GM12878 (cell line): ENCODE measurements at regions not wholly inside any gene's neighbourhood (a gene's known extent, or its start where the extent isn't known, plus 50 kb on each side); places are given as distances from the start of the nearest gene placed in this dataset.

Experiments used
- ATAC-seq: fragments of 200-7000 bp; cut with Tn5 transposase; 3 replicates; pipeline ENCODE4 v1.9.1; 2020; ENCODE audit warnings: mild to moderate bottlenecking, moderate library complexity
- BruUV-seq: library from RNA; stranded (reverse); fragments of 400-500 nt; replicated peaks from 2 replicates; lab custom pipeline; 2021; lab: Mats Ljungman, UMichigan
- CTCF ChIA-PET: fragments of 300-600 bp; sonication (Branson Sonifier 250); formaldehyde crosslinking; extraction: SDS; loops from one replicate; lab custom pipeline; 2021; ENCODE audit warnings: inconsistent platforms; lab: Yijun Ruan, JAX
- POLR2A ChIA-PET: fragments of 350-600 bp; formaldehyde crosslinking; extraction: SDS; loops from one replicate; lab custom pipeline; 2021; ENCODE audit warnings: inconsistent platforms; lab: Charles Lee
- RAD21 ChIA-PET: fragments of 300-600 bp; sonication (Branson Sonifier 250); formaldehyde crosslinking; loops from one replicate; lab custom pipeline; 2023; ENCODE audit warnings: antibody characterized with exemption; ENCODE audit not compliant: unreplicated experiment; lab: Charles Lee
- SMC1A ChIA-PET: fragments of 300-600 bp; sonication (Branson Sonifier 250); formaldehyde crosslinking; loops from one replicate; lab custom pipeline; 2023; ENCODE audit not compliant: unreplicated experiment, uncharacterized antibody; lab: Charles Lee
- DNase-seq: peaks from one replicate; pipeline ENCODE4 v3.0.0-alpha.2; 2011; ENCODE audit warnings: low read depth, low spot score
- FAIRE-seq: peaks from 3 replicates; lab custom pipeline; 2011; peaks lifted over from hg19 to GRCh38; lab: Jason Lieb, UNC
- H2AFZ ChIP-seq: 2 replicates; pipeline ENCODE4 v1.6.0; 2011; ENCODE audit warnings: low read depth, low read length, control low read depth; ENCODE audit not compliant: control insufficient read depth
- H3K27ac ChIP-seq: 2 replicates; pipeline ENCODE4 v1.5.1; 2011; ENCODE audit warnings: control low read depth; ENCODE audit not compliant: control insufficient read depth, insufficient read depth
- H3K27me3 ChIP-seq, 2 experiments: replicated peaks in 1 of 2; 2 replicates each; pipeline versions ENCODE4 v1.6.0 to v1.6.1; 2011; ENCODE audit warnings: low read length in 1 of 2; ENCODE audit not compliant: control insufficient read depth in 2 of 2, insufficient read depth in 2 of 2
- H3K36me3 ChIP-seq, 2 experiments: 2 replicates each; pipeline ENCODE4 v1.5.1; 2011; ENCODE audit warnings: low read length in 1 of 2; ENCODE audit not compliant: control insufficient read depth in 2 of 2, insufficient read depth in 2 of 2
- H3K4me1 ChIP-seq: 2 replicates; pipeline ENCODE4 v1.6.1; 2011; ENCODE audit warnings: mild to moderate bottlenecking, low read length, moderate library complexity, mixed read lengths; ENCODE audit not compliant: control insufficient read depth, insufficient read depth
- H3K4me2 ChIP-seq: 2 replicates; pipeline ENCODE4 v1.6.0; 2011; ENCODE audit warnings: control low read depth; ENCODE audit not compliant: control insufficient read depth, insufficient read depth
- H3K4me3 ChIP-seq: fragments of 200-600 bp; sonication (generic); 2 replicates; pipeline ENCODE4 v1.5.1; 2016
- H3K79me2 ChIP-seq: 2 replicates; pipeline ENCODE4 v1.6.0; 2011; ENCODE audit warnings: low read length; ENCODE audit not compliant: control insufficient read depth, insufficient read depth
- H3K9ac ChIP-seq: 2 replicates; pipeline ENCODE4 v1.8.0; 2011; ENCODE audit warnings: low read length, control low read depth, mixed read lengths; ENCODE audit not compliant: control insufficient read depth, insufficient read depth
- H3K9me3 ChIP-seq: replicated peaks from 3 replicates; pipeline ENCODE4 v1.5.1; 2011; ENCODE audit warnings: mild to moderate bottlenecking, low read length; ENCODE audit not compliant: control insufficient read depth, insufficient read depth
- H4K20me1 ChIP-seq: 2 replicates; pipeline ENCODE4 v1.6.0; 2011; ENCODE audit not compliant: control insufficient read depth, insufficient read depth
- ASH2L ChIP-seq: fragments of 300-600, 200-600 bp; sonication (generic); IDR thresholded peaks from 2 replicates; pipeline ENCODE4 v1.6.1; 2017; ENCODE audit warnings: low read depth, mild to moderate bottlenecking, borderline replicate concordance
- CREB1 ChIP-seq: IDR thresholded peaks from 2 replicates; pipeline ENCODE4 v1.6.1; 2012; ENCODE audit warnings: low read depth, mild to moderate bottlenecking, inconsistent platforms
- HSF1 ChIP-seq: fragments of 150-350 bp; IDR thresholded peaks from 2 replicates; pipeline ENCODE4 v1.6.1; 2014; ENCODE audit warnings: mild to moderate bottlenecking, low read depth, low read length
- MEF2B ChIP-seq: fragments of 450-650 bp; IDR thresholded peaks from 2 replicates; pipeline ENCODE4 v1.6.1; 2018; ENCODE audit warnings: mild to moderate bottlenecking, moderate library complexity; ENCODE audit not compliant: partially characterized antibody, poor library complexity, severe bottlenecking
- MYB ChIP-seq: fragments of 150-350 bp; IDR thresholded peaks from 2 replicates; pipeline ENCODE4 v1.6.1; 2014; ENCODE audit warnings: mild to moderate bottlenecking, low read depth, low read length, borderline replicate concordance
- NR2C1 ChIP-seq: fragments of 450-650 bp; IDR thresholded peaks from 2 replicates; pipeline ENCODE4 v1.6.1; 2017; ENCODE audit warnings: antibody characterized with exemption, mild to moderate bottlenecking, moderate library complexity
- PKNOX1 ChIP-seq: fragments of 450-650 bp; IDR thresholded peaks from 2 replicates; pipeline ENCODE4 v1.6.1; 2016; ENCODE audit warnings: mild to moderate bottlenecking
- SKIL ChIP-seq: fragments of 450-650 bp; IDR thresholded peaks from 2 replicates; pipeline ENCODE4 v1.6.1; 2017; ENCODE audit warnings: mild to moderate bottlenecking, low read depth, inconsistent platforms; ENCODE audit not compliant: poor library complexity, severe bottlenecking
- SMAD1 ChIP-seq: fragments of 450-650 bp; IDR thresholded peaks from 2 replicates; pipeline ENCODE4 v1.6.1; 2018; ENCODE audit warnings: mild to moderate bottlenecking, low read depth; ENCODE audit not compliant: partially characterized antibody
- SREBF2 ChIP-seq: IDR thresholded peaks from 2 replicates; pipeline ENCODE4 v1.6.1; 2012; ENCODE audit warnings: mild to moderate bottlenecking, low read length
- USF2 ChIP-seq: IDR thresholded peaks from 2 replicates; pipeline ENCODE4 v1.6.1; 2011; ENCODE audit warnings: low read depth, low read length, improper control_type of control experiment, borderline replicate concordance
- YY1 ChIP-seq: IDR thresholded peaks from 2 replicates; pipeline ENCODE4 v1.6.1; 2011; ENCODE audit warnings: low read depth, mild to moderate bottlenecking, low read length
- WGBS: methylation state at CpG from one replicate; pipeline ENCODE4 v1.1.6; 2016; ENCODE audit warnings: low lambda C conversion rate; ENCODE audit not compliant: insufficient replicate concordance, insufficient coverage; ENCODE audit errors: missing lambda C conversion rate; 5-methylcytosine and 5-hydroxymethylcytosine counted together
- in situ Hi-C: fragments of 300-500 bp; cut with MboI; formaldehyde crosslinking; loops from 9 replicates; pipeline ENCODE4 v1.14.3; 2018; ENCODE audit warnings: mixed read lengths
- intact Hi-C: fragments of 100-400 bp; cut with micrococcal nuclease; formaldehyde crosslinking; loops from one replicate; pipeline ENCODE4 v1.14.2; 2022; ENCODE audit not compliant: unreplicated experiment
- TF ChIP-seq, protein P1 (sequence below): fragments of 450-650 bp; IDR thresholded peaks from 2 replicates; pipeline ENCODE4 v1.6.1; 2017; ENCODE audit warnings: borderline replicate concordance
- TF ChIP-seq, protein P2 (sequence below): fragments of 450-650 bp; formaldehyde crosslinking; IDR thresholded peaks from 2 replicates; pipeline ENCODE4 v1.4.0; 2020; ENCODE audit warnings: mild to moderate bottlenecking, moderate library complexity

DNA sequence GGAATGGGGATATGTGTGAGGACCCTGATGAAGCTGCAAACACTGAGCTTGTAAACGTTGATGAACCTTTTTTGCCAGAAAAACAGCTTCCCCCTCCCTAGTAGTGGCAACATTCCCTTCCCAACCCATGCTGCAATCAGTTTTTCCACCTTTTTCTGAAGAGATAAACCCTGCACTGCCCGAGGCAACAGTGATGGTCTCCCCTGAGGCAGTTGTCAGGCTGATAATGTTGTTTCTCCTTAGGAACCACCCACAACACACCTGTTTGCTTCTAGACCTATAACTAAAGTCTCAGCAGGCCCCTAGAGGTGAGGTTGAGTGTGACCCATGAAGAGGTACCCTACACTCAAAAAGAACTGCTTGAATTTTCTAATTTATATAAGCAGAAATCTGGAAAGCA, 922.4 kb upstream of the ADGRL4 start:
- H3K4me1 ChIP-seq, result no peaks in the 10 kb centered on the region
- POLR2A ChIA-PET, result no interaction called here
- SMC1A ChIA-PET, result interaction anchor here (0.7 kb wide), 1 partner anchor 44 kb away, joined by 3 read pairs; no protein-coding TSS in a partner anchor
- WGBS, result 0% methylated on average over 2 of the region's 2 CpGs
- no peaks in the 10 kb centered on the region; the same call in 2 of the 3 replicates for H3K9me3 ChIP-seq
- in situ Hi-C loops (no loop called here), intact Hi-C loops (no loop called here)
- H3K4me3 ChIP-seq, result no peak overlapping the region
- RAD21 ChIA-PET, result no interaction called here
- no peaks in the 10 kb centered on the region for H3K36me3 ChIP-seq
- no peak for DNase-seq
- no peak for ATAC-seq
- H4K20me1 ChIP-seq, result no peaks in the 10 kb centered on the region
- no TSS peak for BruUV-seq
- no peak overlapping the region for H3K9ac ChIP-seq
- no peak for FAIRE-seq
- no peak overlapping the region for H2AFZ ChIP-seq
- H3K4me2 ChIP-seq, result no peak overlapping the region
- H3K27ac ChIP-seq, result no peak overlapping the region
- no peaks in the 10 kb centered on the region for H3K27me3 ChIP-seq
- no peaks in the 10 kb centered on the region for H3K79me2 ChIP-seq
- CTCF ChIA-PET, result no interaction called here
- no peak for TF ChIP-seq NR2C1
- no peak for TF ChIP-seq MEF2B
- TF ChIP-seq HSF1, result no peak
- TF ChIP-seq SREBF2, result no peak
- TF ChIP-seq, protein P1, sequence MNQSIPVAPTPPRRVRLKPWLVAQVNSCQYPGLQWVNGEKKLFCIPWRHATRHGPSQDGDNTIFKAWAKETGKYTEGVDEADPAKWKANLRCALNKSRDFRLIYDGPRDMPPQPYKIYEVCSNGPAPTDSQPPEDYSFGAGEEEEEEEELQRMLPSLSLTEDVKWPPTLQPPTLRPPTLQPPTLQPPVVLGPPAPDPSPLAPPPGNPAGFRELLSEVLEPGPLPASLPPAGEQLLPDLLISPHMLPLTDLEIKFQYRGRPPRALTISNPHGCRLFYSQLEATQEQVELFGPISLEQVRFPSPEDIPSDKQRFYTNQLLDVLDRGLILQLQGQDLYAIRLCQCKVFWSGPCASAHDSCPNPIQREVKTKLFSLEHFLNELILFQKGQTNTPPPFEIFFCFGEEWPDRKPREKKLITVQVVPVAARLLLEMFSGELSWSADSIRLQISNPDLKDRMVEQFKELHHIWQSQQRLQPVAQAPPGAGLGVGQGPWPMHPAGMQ, result no peak
- no peak for TF ChIP-seq CREB1
- no peak for TF ChIP-seq SKIL
- no peak for TF ChIP-seq USF2
- no peak for TF ChIP-seq SMAD1
- no peak for TF ChIP-seq YY1
- TF ChIP-seq, protein P2, sequence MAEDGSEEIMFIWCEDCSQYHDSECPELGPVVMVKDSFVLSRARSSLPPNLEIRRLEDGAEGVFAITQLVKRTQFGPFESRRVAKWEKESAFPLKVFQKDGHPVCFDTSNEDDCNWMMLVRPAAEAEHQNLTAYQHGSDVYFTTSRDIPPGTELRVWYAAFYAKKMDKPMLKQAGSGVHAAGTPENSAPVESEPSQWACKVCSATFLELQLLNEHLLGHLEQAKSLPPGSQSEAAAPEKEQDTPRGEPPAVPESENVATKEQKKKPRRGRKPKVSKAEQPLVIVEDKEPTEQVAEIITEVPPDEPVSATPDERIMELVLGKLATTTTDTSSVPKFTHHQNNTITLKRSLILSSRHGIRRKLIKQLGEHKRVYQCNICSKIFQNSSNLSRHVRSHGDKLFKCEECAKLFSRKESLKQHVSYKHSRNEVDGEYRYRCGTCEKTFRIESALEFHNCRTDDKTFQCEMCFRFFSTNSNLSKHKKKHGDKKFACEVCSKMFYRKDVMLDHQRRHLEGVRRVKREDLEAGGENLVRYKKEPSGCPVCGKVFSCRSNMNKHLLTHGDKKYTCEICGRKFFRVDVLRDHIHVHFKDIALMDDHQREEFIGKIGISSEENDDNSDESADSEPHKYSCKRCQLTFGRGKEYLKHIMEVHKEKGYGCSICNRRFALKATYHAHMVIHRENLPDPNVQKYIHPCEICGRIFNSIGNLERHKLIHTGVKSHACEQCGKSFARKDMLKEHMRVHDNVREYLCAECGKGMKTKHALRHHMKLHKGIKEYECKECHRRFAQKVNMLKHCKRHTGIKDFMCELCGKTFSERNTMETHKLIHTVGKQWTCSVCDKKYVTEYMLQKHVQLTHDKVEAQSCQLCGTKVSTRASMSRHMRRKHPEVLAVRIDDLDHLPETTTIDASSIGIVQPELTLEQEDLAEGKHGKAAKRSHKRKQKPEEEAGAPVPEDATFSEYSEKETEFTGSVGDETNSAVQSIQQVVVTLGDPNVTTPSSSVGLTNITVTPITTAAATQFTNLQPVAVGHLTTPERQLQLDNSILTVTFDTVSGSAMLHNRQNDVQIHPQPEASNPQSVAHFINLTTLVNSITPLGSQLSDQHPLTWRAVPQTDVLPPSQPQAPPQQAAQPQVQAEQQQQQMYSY, result no peak
- no peak for TF ChIP-seq PKNOX1
- no peak for TF ChIP-seq ASH2L
- no peak for TF ChIP-seq MYB
